ENCODE measurements at regions not wholly inside any gene's neighbourhood (a gene's known extent, or its start where the extent isn't known, plus 50 kb on each side); places are given as distances from the start of the nearest gene placed in this dataset.

- Histone ChIP-seq H3K27ac (ENCODE audit: low read depth, low read length) (no peak overlapping the region), H3K4me3 (ENCODE audit: low read depth, low read length) (no peak overlapping the region), H3K9me3 (ENCODE audit: control insufficient read depth, insufficient read depth, low read length) (no peaks in the 10 kb centered on the region), H3K27me3 (ENCODE audit: control insufficient read depth, insufficient read depth, low read length) (no peaks in the 10 kb centered on the region), H3K36me3 (ENCODE audit: control insufficient read depth, insufficient read depth, low read length) (no peaks in the 10 kb centered on the region), H3K4me1 (ENCODE audit: control insufficient read depth, insufficient read depth, low read length) (peaks cover 5% of the 10 kb centered on the region)
- no peak for DNase-seq (ENCODE audit: low read depth in 4 of 6, low spot score in 6 of 6)
Measured at GRCh38 chr2:118726821-118727220, 120.6 kb downstream of the EN1 start.

- Histone ChIP-seq H3K36me3 (ENCODE audit: control insufficient read depth, insufficient read depth, low read length) (no peaks in the 10 kb centered on the region), H3K9me3 (ENCODE audit: control insufficient read depth, insufficient read depth, low read length) (no peaks in the 10 kb centered on the region), H3K4me3 (ENCODE audit: low read depth, low read length) (no peak overlapping the region), H3K27me3 (ENCODE audit: control insufficient read depth, insufficient read depth, low read length) (no peaks in the 10 kb centered on the region), H3K4me1 (ENCODE audit: control insufficient read depth, insufficient read depth, low read length) (peaks cover 5% of the 10 kb centered on the region), H3K27ac (ENCODE audit: low read depth, low read length) (no peak overlapping the region)
- 23% methylated on average over 4 of the region's 4 CpGs for WGBS (ENCODE audit: insufficient coverage)
- peak in 3 of 6 donors; percentile 8 to 47 (median 17) for DNase-seq (ENCODE audit: low read depth in 4 of 6, low spot score in 6 of 6)
Measured at GRCh38 chr2:118723394-118723793, 124.1 kb downstream of the EN1 start.

- no peaks in the 10 kb centered on the region for H3K9me3 ChIP-seq (ENCODE audit: control insufficient read depth, insufficient read depth, low read length)
- peaks cover 5% of the 10 kb centered on the region for H3K4me1 ChIP-seq (ENCODE audit: control insufficient read depth, insufficient read depth, low read length)
- 81% methylated on average over 2 of the region's 3 CpGs for WGBS (ENCODE audit: insufficient coverage)
- no peaks in the 10 kb centered on the region for H3K27me3 ChIP-seq (ENCODE audit: control insufficient read depth, insufficient read depth, low read length)
- H3K36me3 ChIP-seq (ENCODE audit: control insufficient read depth, insufficient read depth, low read length), result no peaks in the 10 kb centered on the region
- H3K27ac ChIP-seq (ENCODE audit: low read depth, low read length), result no peak overlapping the region
- H3K4me3 ChIP-seq (ENCODE audit: low read depth, low read length), result no peak overlapping the region
- no peak for DNase-seq (ENCODE audit: low read depth in 4 of 6, low spot score in 6 of 6)
Measured at GRCh38 chr2:118722976-118723375, 124.5 kb downstream of the EN1 start.

- H3K27me3 ChIP-seq (ENCODE audit: control insufficient read depth, insufficient read depth, low read length), result no peaks in the 10 kb centered on the region
- no peaks in the 10 kb centered on the region for H3K36me3 ChIP-seq (ENCODE audit: control insufficient read depth, insufficient read depth, low read length)
- no peaks in the 10 kb centered on the region for H3K9me3 ChIP-seq (ENCODE audit: control insufficient read depth, insufficient read depth, low read length)
- no peak for DNase-seq (ENCODE audit: low read depth in 4 of 6, low spot score in 6 of 6)
- no peak overlapping the region for H3K27ac ChIP-seq (ENCODE audit: low read depth, low read length)
- H3K4me3 ChIP-seq (ENCODE audit: low read depth, low read length), result no peak overlapping the region
- peaks cover 5% of the 10 kb centered on the region for H3K4me1 ChIP-seq (ENCODE audit: control insufficient read depth, insufficient read depth, low read length)
- 84% methylated on average over 8 of the region's 11 CpGs for WGBS (ENCODE audit: insufficient coverage)
Measured at GRCh38 chr2:118721817-118722551, 125.5 kb downstream of the EN1 start.

- Histone ChIP-seq H3K4me1 (ENCODE audit: control insufficient read depth, insufficient read depth, low read length) (peaks cover 5% of the 10 kb centered on the region), H3K27me3 (ENCODE audit: control insufficient read depth, insufficient read depth, low read length) (no peaks in the 10 kb centered on the region), H3K36me3 (ENCODE audit: control insufficient read depth, insufficient read depth, low read length) (no peaks in the 10 kb centered on the region), H3K9me3 (ENCODE audit: control insufficient read depth, insufficient read depth, low read length) (no peaks in the 10 kb centered on the region), H3K27ac (ENCODE audit: low read depth, low read length) (no peak overlapping the region), H3K4me3 (ENCODE audit: low read depth, low read length) (no peak overlapping the region)
- no peak for DNase-seq (ENCODE audit: low read depth in 4 of 6, low spot score in 6 of 6)
- 87% methylated on average over 2 of the region's 4 CpGs for WGBS (ENCODE audit: insufficient coverage)
Measured at GRCh38 chr2:118720866-118721265, 126.6 kb downstream of the EN1 start.

- H3K4me1 ChIP-seq (ENCODE audit: control insufficient read depth, insufficient read depth, low read length), result peaks cover 5% of the 10 kb centered on the region
- H3K36me3 ChIP-seq (ENCODE audit: control insufficient read depth, insufficient read depth, low read length), result no peaks in the 10 kb centered on the region
- DNase-seq (ENCODE audit: low read depth in 4 of 6, low spot score in 6 of 6), result no peak
- H3K4me3 ChIP-seq (ENCODE audit: low read depth, low read length), result no peak overlapping the region
- no peak overlapping the region for H3K27ac ChIP-seq (ENCODE audit: low read depth, low read length)
- H3K9me3 ChIP-seq (ENCODE audit: control insufficient read depth, insufficient read depth, low read length), result no peaks in the 10 kb centered on the region
- H3K27me3 ChIP-seq (ENCODE audit: control insufficient read depth, insufficient read depth, low read length), result no peaks in the 10 kb centered on the region
Measured at GRCh38 chr2:118718921-118719320, 128.5 kb downstream of the EN1 start.

GRCh38 chr2:118716102-118716501 is 131.3 kb downstream of the EN1 start:
- DNase-seq (ENCODE audit: low read depth in 4 of 6, low spot score in 6 of 6), result no peak
- Histone ChIP-seq H3K4me3 (ENCODE audit: low read depth, low read length) (no peak overlapping the region), H3K36me3 (ENCODE audit: control insufficient read depth, insufficient read depth, low read length) (no peaks in the 10 kb centered on the region), H3K27ac (ENCODE audit: low read depth, low read length) (no peak overlapping the region), H3K27me3 (ENCODE audit: control insufficient read depth, insufficient read depth, low read length) (no peaks in the 10 kb centered on the region), H3K9me3 (ENCODE audit: control insufficient read depth, insufficient read depth, low read length) (no peaks in the 10 kb centered on the region), H3K4me1 (ENCODE audit: control insufficient read depth, insufficient read depth, low read length) (no peaks in the 10 kb centered on the region)
- WGBS (ENCODE audit: insufficient coverage), result 89% methylated on average over 5 of the region's 6 CpGs

- no peak for DNase-seq (ENCODE audit: low read depth in 4 of 6, low spot score in 6 of 6)
- Histone ChIP-seq H3K27me3 (ENCODE audit: control insufficient read depth, insufficient read depth, low read length) (no peaks in the 10 kb centered on the region), H3K36me3 (ENCODE audit: control insufficient read depth, insufficient read depth, low read length) (no peaks in the 10 kb centered on the region), H3K9me3 (ENCODE audit: control insufficient read depth, insufficient read depth, low read length) (no peaks in the 10 kb centered on the region), H3K27ac (ENCODE audit: low read depth, low read length) (no peak overlapping the region), H3K4me1 (ENCODE audit: control insufficient read depth, insufficient read depth, low read length) (no peaks in the 10 kb centered on the region), H3K4me3 (ENCODE audit: low read depth, low read length) (no peak overlapping the region)
- 100% methylated on average over 1 of the region's 6 CpGs for WGBS (ENCODE audit: insufficient coverage)
Measured at GRCh38 chr2:118714118-118714517, 133.3 kb downstream of the EN1 start.

- DNase-seq (ENCODE audit: low read depth in 4 of 6, low spot score in 6 of 6), result no peak
- Histone ChIP-seq H3K36me3 (ENCODE audit: control insufficient read depth, insufficient read depth, low read length) (no peaks in the 10 kb centered on the region), H3K4me1 (ENCODE audit: control insufficient read depth, insufficient read depth, low read length) (no peaks in the 10 kb centered on the region), H3K4me3 (ENCODE audit: low read depth, low read length) (no peak overlapping the region), H3K9me3 (ENCODE audit: control insufficient read depth, insufficient read depth, low read length) (no peaks in the 10 kb centered on the region), H3K27ac (ENCODE audit: low read depth, low read length) (no peak overlapping the region), H3K27me3 (ENCODE audit: control insufficient read depth, insufficient read depth, low read length) (no peaks in the 10 kb centered on the region)
- 100% methylated on average over 3 of the region's 5 CpGs for WGBS (ENCODE audit: insufficient coverage)
Measured at GRCh38 chr2:118711603-118712002, 135.8 kb downstream of the EN1 start.

GRCh38 chr2:118710481-118710880 is 137.0 kb downstream of the EN1 start:
- H3K27ac ChIP-seq (ENCODE audit: low read depth, low read length), result no peak overlapping the region
- WGBS (ENCODE audit: insufficient coverage), result 50% methylated on average over 2 of the region's 2 CpGs
- H3K4me3 ChIP-seq (ENCODE audit: low read depth, low read length), result no peak overlapping the region
- H3K27me3 ChIP-seq (ENCODE audit: control insufficient read depth, insufficient read depth, low read length), result no peaks in the 10 kb centered on the region
- H3K9me3 ChIP-seq (ENCODE audit: control insufficient read depth, insufficient read depth, low read length), result no peaks in the 10 kb centered on the region
- H3K36me3 ChIP-seq (ENCODE audit: control insufficient read depth, insufficient read depth, low read length), result no peaks in the 10 kb centered on the region
- no peaks in the 10 kb centered on the region for H3K4me1 ChIP-seq (ENCODE audit: control insufficient read depth, insufficient read depth, low read length)
- DNase-seq (ENCODE audit: low read depth in 4 of 6, low spot score in 6 of 6), result no peak
